H1 (cell line): ENCODE measurements at regions not wholly inside any gene's neighbourhood (a gene's known extent, or its start where the extent isn't known, plus 50 kb on each side); places are given as distances from the start of the nearest gene placed in this dataset.

Experiments used
- CTCF ChIA-PET: fragments of 300-600 bp; sonication (Branson Sonifier 250); formaldehyde crosslinking; loops from one replicate; lab custom pipeline; 2021; ENCODE audit not compliant: partially characterized antibody; lab: Charles Lee
- POLR2A ChIA-PET: fragments of 300-600 bp; sonication (Branson Sonifier 250); formaldehyde crosslinking; loops from one replicate; lab custom pipeline; 2021; ENCODE audit warnings: inconsistent platforms; ENCODE audit not compliant: partially characterized antibody; lab: Charles Lee
- DNase-seq, 2 experiments: peaks; one replicate each; pipeline versions ENCODE4 v3.0.0 to v3.0.0-alpha.2; 2010 to 2022; ENCODE audit warnings: low spot score in 2 of 2, low read depth in 1 of 2, mixed read lengths in 1 of 2
- FAIRE-seq: peaks from 2 replicates; lab custom pipeline; 2011; peaks lifted over from hg19 to GRCh38; lab: Jason Lieb, UNC
- H2AFZ ChIP-seq: 2 replicates; pipeline ENCODE4 v1.8.1; 2012; ENCODE audit warnings: low read length, inconsistent platforms
- H2AK5ac ChIP-seq: 2 replicates; pipeline ENCODE4 v1.6.1; 2013; ENCODE audit warnings: low read depth, low read length
- H2BK120ac ChIP-seq: replicated peaks from 2 replicates; pipeline ENCODE3; 2013; ENCODE audit warnings: low read depth, low read length, inconsistent platforms
- H2BK12ac ChIP-seq: 2 replicates; pipeline ENCODE4 v1.6.1; 2013; ENCODE audit warnings: low read depth, low read length
- H2BK15ac ChIP-seq: 2 replicates; pipeline ENCODE4 v1.6.1; 2013; ENCODE audit warnings: low read length
- H2BK20ac ChIP-seq: 2 replicates; pipeline ENCODE4 v1.6.1; 2013; ENCODE audit warnings: low read length
- H2BK5ac ChIP-seq: 2 replicates; pipeline ENCODE4 v1.6.1; 2013; ENCODE audit warnings: low read depth, low read length
- H3K14ac ChIP-seq: 2 replicates; pipeline ENCODE4 v1.6.1; 2013; ENCODE audit warnings: inconsistent platforms; ENCODE audit not compliant: insufficient read length
- H3K18ac ChIP-seq: 2 replicates; pipeline ENCODE4 v1.6.1; 2013; ENCODE audit warnings: low read length; ENCODE audit errors: extremely low read depth
- H3K23ac ChIP-seq: 2 replicates; pipeline ENCODE4 v1.6.1; 2013; ENCODE audit warnings: inconsistent platforms; ENCODE audit not compliant: insufficient read length
- H3K23me2 ChIP-seq: 2 replicates; pipeline ENCODE4 v1.6.1; 2013; ENCODE audit warnings: low read depth, low read length
- H3K27ac ChIP-seq: 2 replicates; pipeline ENCODE4 v1.6.1; 2011; ENCODE audit warnings: low read depth, low read length, inconsistent platforms
- H3K27me3 ChIP-seq, 4 experiments: replicated peaks in 1 of 4; 1 replicate in 1 of 4; 2 replicates in 3 of 4; pipeline versions ENCODE4 v1.6.1 to v1.8.1; 2011 to 2013; ENCODE audit warnings: low read length in 3 of 4, mild to moderate bottlenecking in 3 of 4, inconsistent platforms in 2 of 4, mixed read lengths in 2 of 4, moderate library complexity in 1 of 4; ENCODE audit not compliant: control insufficient read depth in 3 of 4, insufficient read depth in 3 of 4; ENCODE audit errors: extremely low read depth in 1 of 4
- H3K36me3 ChIP-seq, 4 experiments: 2 replicates each; pipeline versions ENCODE4 v1.6.1 to v1.8.1; 2011 to 2013; ENCODE audit warnings: mild to moderate bottlenecking in 4 of 4, low read length in 3 of 4, moderate library complexity in 2 of 4, control low read depth in 1 of 4, inconsistent platforms in 1 of 4; ENCODE audit not compliant: insufficient read depth in 4 of 4, control insufficient read depth in 2 of 4
- H3K4ac ChIP-seq: replicated peaks from 2 replicates; pipeline ENCODE3; 2013; ENCODE audit warnings: low read length, low read depth, mixed read lengths, inconsistent platforms; ENCODE audit not compliant: insufficient read length
- H3K4me1 ChIP-seq, 4 experiments: replicated peaks in 1 of 4; 1 replicate in 1 of 4; 2 replicates in 3 of 4; pipeline versions ENCODE4 v1.6.1 to v1.8.1; 2011 to 2013; ENCODE audit warnings: low read length in 3 of 4, inconsistent platforms in 2 of 4, mixed read lengths in 1 of 4; ENCODE audit not compliant: insufficient read depth in 4 of 4, control insufficient read depth in 3 of 4
- H3K4me2 ChIP-seq, 2 experiments: 2 replicates each; pipeline versions ENCODE4 v1.6.1 to v1.8.1; 2011 to 2013; ENCODE audit warnings: low read depth in 2 of 2, low read length in 2 of 2, control low read depth in 1 of 2, inconsistent platforms in 1 of 2, mild to moderate bottlenecking in 1 of 2; ENCODE audit not compliant: insufficient read depth in 1 of 2
- H3K4me3 ChIP-seq, 4 experiments: fragments of 200-600, 300-600 bp in 1 of 4; sonication (generic), shearing (Covaris generic), sonication (Bioruptor Twin) in 1 of 4; 2 replicates each; pipeline versions ENCODE4 v1.5.1 to v1.8.1; 2011 to 2016; ENCODE audit warnings: low read length in 4 of 4, low read depth in 3 of 4, control low read depth in 2 of 4, inconsistent platforms in 2 of 4, mild to moderate bottlenecking in 2 of 4, mixed read lengths in 1 of 4, moderate library complexity in 1 of 4; ENCODE audit not compliant: insufficient read depth in 2 of 4; ENCODE audit errors: extremely low read depth in 1 of 4
- H3K56ac ChIP-seq: replicated peaks from 2 replicates; pipeline ENCODE3; 2013; ENCODE audit warnings: low read depth, mild to moderate bottlenecking, mixed read lengths, low read length, inconsistent platforms; ENCODE audit not compliant: insufficient read length
- H3K79me1 ChIP-seq: 2 replicates; pipeline ENCODE4 v1.6.1; 2013; ENCODE audit warnings: low read depth, low read length, control low read depth
- H3K79me2 ChIP-seq, 2 experiments: 2 replicates each; pipeline versions ENCODE4 v1.6.1 to v1.8.1; 2012 to 2013; ENCODE audit warnings: low read length in 2 of 2, mild to moderate bottlenecking in 2 of 2, inconsistent platforms in 1 of 2; ENCODE audit not compliant: insufficient read depth in 2 of 2, control insufficient read depth in 1 of 2
- H3K9ac ChIP-seq, 4 experiments: replicated peaks in 1 of 4; 1 replicate in 1 of 4; 2 replicates in 3 of 4; pipeline versions ENCODE4 v1.6.1 to v1.8.1; 2011 to 2013; ENCODE audit warnings: low read depth in 3 of 4, low read length in 3 of 4, control low read depth in 2 of 4, mild to moderate bottlenecking in 2 of 4, moderate library complexity in 2 of 4, inconsistent platforms in 1 of 4; ENCODE audit errors: extremely low read depth in 1 of 4
- H3K9me3 ChIP-seq, 2 experiments: 2 replicates each; pipeline versions ENCODE4 v1.6.1 to v1.8.1; 2012 to 2013; ENCODE audit warnings: mild to moderate bottlenecking in 2 of 2, moderate library complexity in 2 of 2, control low read depth in 1 of 2, inconsistent platforms in 1 of 2, low read depth in 1 of 2, low read length in 1 of 2, mixed read lengths in 1 of 2; ENCODE audit not compliant: insufficient read depth in 2 of 2
- H4K20me1 ChIP-seq, 2 experiments: replicated peaks in 1 of 2; 2 replicates each; pipeline versions ENCODE3 to v1.8.1; 2011 to 2013; ENCODE audit warnings: inconsistent platforms in 2 of 2, low read length in 2 of 2, mild to moderate bottlenecking in 1 of 2; ENCODE audit not compliant: insufficient read depth in 2 of 2, control insufficient read depth in 1 of 2
- H4K5ac ChIP-seq: 2 replicates; pipeline ENCODE4 v1.6.1; 2013; ENCODE audit warnings: low read length, low read depth, mixed read lengths, inconsistent platforms; ENCODE audit not compliant: insufficient read length
- H4K8ac ChIP-seq: 2 replicates; pipeline ENCODE4 v1.8.0; 2013; ENCODE audit warnings: mild to moderate bottlenecking, moderate library complexity, low read length, inconsistent platforms; ENCODE audit not compliant: insufficient read depth; ENCODE audit errors: extremely low read depth
- H4K91ac ChIP-seq: replicated peaks from 2 replicates; pipeline ENCODE3; 2013; ENCODE audit warnings: low read length, mixed read lengths, inconsistent platforms; ENCODE audit not compliant: insufficient read length
- BACH1 ChIP-seq: IDR thresholded peaks from 2 replicates; pipeline ENCODE4 v1.6.1; 2012; ENCODE audit warnings: low read length, improper control_type of control experiment
- MAFK ChIP-seq: IDR thresholded peaks from 2 replicates; pipeline ENCODE4 v1.6.1; 2012; ENCODE audit warnings: low read depth, mild to moderate bottlenecking, improper control_type of control experiment, low read length
- POLR2A ChIP-seq, 2 experiments: IDR thresholded peaks; 1 replicate in 1 of 2; 2 replicates in 1 of 2; pipeline ENCODE4 v1.6.1; 2011; ENCODE audit warnings: low read depth in 2 of 2, low read length in 2 of 2, mild to moderate bottlenecking in 2 of 2; ENCODE audit errors: control extremely low read depth in 1 of 2
- TCF12 ChIP-seq: IDR thresholded peaks from 2 replicates; pipeline ENCODE4 v1.6.1; 2011; ENCODE audit warnings: low read depth, mild to moderate bottlenecking, low read length
- WGBS, 2 experiments: shearing (Covaris generic) in 1 of 2; methylation state at CpG; one replicate each; pipeline versions ENCODE4 v1.1.6 to v1.1.7; 2013 to 2015; ENCODE audit warnings: low lambda C conversion rate in 2 of 2, mixed read lengths in 2 of 2, inconsistent platforms in 1 of 2, low coverage in 1 of 2, missing lambda C conversion rate in 1 of 2; ENCODE audit not compliant: insufficient replicate concordance in 2 of 2, insufficient coverage in 1 of 2, insufficient read length in 1 of 2; ENCODE audit errors: extremely low coverage in 1 of 2, missing lambda C conversion rate in 1 of 2; 5-methylcytosine and 5-hydroxymethylcytosine counted together

- Histone ChIP-seq H2BK12ac (no peak overlapping the region), H3K36me3 (no peaks in the 10 kb centered on the region), H2BK120ac (no peak overlapping the region), H4K91ac (no peak overlapping the region), H3K79me1 (no peaks in the 10 kb centered on the region), H4K20me1 (no peaks in the 10 kb centered on the region), H3K23ac (no peak overlapping the region), H3K79me2 (no peaks in the 10 kb centered on the region), H3K4me1 (no peaks in the 10 kb centered on the region), H3K18ac (no peak overlapping the region), H3K27ac (no peak overlapping the region), H4K8ac (no peak overlapping the region), H2BK5ac (no peak overlapping the region), H3K4me2 (no peak overlapping the region), H3K23me2 (no peaks in the 10 kb centered on the region), H2AK5ac (no peak overlapping the region), H3K4me3 (no peak overlapping the region), H3K27me3 (no peaks in the 10 kb centered on the region), H3K4ac (no peak overlapping the region), H3K56ac (no peak overlapping the region), H2BK20ac (no peak overlapping the region), H3K14ac (no peak overlapping the region), H4K5ac (no peak overlapping the region), H2BK15ac (no peak overlapping the region), H3K9me3 (peaks cover 0 to 4% of the 10 kb centered on the region in 2 experiments; a peak in 2 of 4 replicates), H3K9ac (no peak overlapping the region), H2AFZ (no peak overlapping the region)
- no peak for TF ChIP-seq TCF12
- no peak for TF ChIP-seq MAFK
- no peak for TF ChIP-seq BACH1
- TF ChIP-seq POLR2A (IDR thresholded peaks at IDR 0.05; ENCODE audit: control extremely low read depth in 1 of 2, low read depth in 2 of 2, low read length in 2 of 2), result no peak
- CTCF ChIA-PET, result interaction anchor here (1.1 to 1.3 kb wide), 2 partner anchors 10 to 50 kb away, joined by 3 to 4 read pairs; no protein-coding TSS in a partner anchor
- DNase-seq (no peak), FAIRE-seq (no peak)
- WGBS, 2 experiments, result 86% methylated on average over 3 of the region's 3 CpGs; no CpG with 5 or more reads in 1 of the 2 experiments
- POLR2A ChIA-PET, result no interaction called here
These were observed 592.9 kb downstream of the TRIML1 start for GRCh38 chr4:188732131-188732530.
